ENCODE measurements at regions not wholly inside any gene's neighbourhood (a gene's known extent, or its start where the extent isn't known, plus 50 kb on each side); places are given as distances from the start of the nearest gene placed in this dataset.

DNA sequence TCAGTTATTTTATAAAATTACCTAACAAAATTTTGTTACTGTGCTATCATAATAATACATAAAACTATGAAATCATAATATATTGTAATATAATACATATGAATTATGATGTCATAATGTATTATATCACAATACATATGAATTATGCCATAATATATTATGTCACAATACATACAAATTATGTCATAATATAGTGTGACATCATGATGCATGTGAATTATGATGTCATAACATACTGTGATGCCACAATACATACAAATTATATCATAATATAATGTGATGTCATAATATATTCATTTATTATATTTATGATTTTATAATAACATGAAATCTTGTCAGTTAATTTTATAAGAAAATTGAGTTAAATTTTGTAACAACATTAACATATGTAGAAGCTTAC, 2021.6 kb downstream of the TP53TG3F start:
- TF ChIP-seq, protein P1, sequence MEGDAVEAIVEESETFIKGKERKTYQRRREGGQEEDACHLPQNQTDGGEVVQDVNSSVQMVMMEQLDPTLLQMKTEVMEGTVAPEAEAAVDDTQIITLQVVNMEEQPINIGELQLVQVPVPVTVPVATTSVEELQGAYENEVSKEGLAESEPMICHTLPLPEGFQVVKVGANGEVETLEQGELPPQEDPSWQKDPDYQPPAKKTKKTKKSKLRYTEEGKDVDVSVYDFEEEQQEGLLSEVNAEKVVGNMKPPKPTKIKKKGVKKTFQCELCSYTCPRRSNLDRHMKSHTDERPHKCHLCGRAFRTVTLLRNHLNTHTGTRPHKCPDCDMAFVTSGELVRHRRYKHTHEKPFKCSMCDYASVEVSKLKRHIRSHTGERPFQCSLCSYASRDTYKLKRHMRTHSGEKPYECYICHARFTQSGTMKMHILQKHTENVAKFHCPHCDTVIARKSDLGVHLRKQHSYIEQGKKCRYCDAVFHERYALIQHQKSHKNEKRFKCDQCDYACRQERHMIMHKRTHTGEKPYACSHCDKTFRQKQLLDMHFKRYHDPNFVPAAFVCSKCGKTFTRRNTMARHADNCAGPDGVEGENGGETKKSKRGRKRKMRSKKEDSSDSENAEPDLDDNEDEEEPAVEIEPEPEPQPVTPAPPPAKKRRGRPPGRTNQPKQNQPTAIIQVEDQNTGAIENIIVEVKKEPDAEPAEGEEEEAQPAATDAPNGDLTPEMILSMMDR (tag by site-specific recombination; IDR thresholded peaks at IDR 0.05): no peak
- TF ChIP-seq HOXA7 (CRISPR knock-in tag; IDR thresholded peaks at IDR 0.05; ENCODE audit: borderline replicate concordance) (no peak), ZNF664 (tag by site-specific recombination; IDR thresholded peaks at IDR 0.05) (no peak), ZNF19 (tag by site-specific recombination; IDR thresholded peaks at IDR 0.05; ENCODE audit: low read depth) (no peak), ZNF274 (IDR thresholded peaks at IDR 0.05; ENCODE audit: low read length) (no peak), ZNF274 (tag by site-specific recombination; IDR thresholded peaks at IDR 0.05; ENCODE audit: borderline replicate concordance) (no peak), OVOL3 (tag by site-specific recombination; IDR thresholded peaks at IDR 0.05) (no peak), ZNF658 (tag by site-specific recombination; IDR thresholded peaks at IDR 0.05) (no peak), YY1 (tag by site-specific recombination; IDR thresholded peaks at IDR 0.05) (no peak), ZNF791 (tag by site-specific recombination; IDR thresholded peaks at IDR 0.05) (no peak)
- TF ChIP-seq, protein P2, sequence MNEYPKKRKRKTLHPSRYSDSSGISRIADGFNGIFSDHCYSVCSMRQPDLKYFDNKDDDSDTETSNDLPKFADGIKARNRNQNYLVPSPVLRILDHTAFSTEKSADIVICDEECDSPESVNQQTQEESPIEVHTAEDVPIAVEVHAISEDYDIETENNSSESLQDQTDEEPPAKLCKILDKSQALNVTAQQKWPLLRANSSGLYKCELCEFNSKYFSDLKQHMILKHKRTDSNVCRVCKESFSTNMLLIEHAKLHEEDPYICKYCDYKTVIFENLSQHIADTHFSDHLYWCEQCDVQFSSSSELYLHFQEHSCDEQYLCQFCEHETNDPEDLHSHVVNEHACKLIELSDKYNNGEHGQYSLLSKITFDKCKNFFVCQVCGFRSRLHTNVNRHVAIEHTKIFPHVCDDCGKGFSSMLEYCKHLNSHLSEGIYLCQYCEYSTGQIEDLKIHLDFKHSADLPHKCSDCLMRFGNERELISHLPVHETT (tag by site-specific recombination; IDR thresholded peaks at IDR 0.05): no peak
- TF ChIP-seq, protein P3, sequence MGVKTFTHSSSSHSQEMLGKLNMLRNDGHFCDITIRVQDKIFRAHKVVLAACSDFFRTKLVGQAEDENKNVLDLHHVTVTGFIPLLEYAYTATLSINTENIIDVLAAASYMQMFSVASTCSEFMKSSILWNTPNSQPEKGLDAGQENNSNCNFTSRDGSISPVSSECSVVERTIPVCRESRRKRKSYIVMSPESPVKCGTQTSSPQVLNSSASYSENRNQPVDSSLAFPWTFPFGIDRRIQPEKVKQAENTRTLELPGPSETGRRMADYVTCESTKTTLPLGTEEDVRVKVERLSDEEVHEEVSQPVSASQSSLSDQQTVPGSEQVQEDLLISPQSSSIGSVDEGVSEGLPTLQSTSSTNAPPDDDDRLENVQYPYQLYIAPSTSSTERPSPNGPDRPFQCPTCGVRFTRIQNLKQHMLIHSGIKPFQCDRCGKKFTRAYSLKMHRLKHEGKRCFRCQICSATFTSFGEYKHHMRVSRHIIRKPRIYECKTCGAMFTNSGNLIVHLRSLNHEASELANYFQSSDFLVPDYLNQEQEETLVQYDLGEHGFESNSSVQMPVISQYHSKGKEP (tag by site-specific recombination; IDR thresholded peaks at IDR 0.05): no peak
